Muscle layer of duodenum (tissue), 2 donors: ENCODE measurements at regions not wholly inside any gene's neighbourhood (a gene's known extent, or its start where the extent isn't known, plus 50 kb on each side); places are given as distances from the start of the nearest gene placed in this dataset.

Source experiments
- H3K27ac ChIP-seq: one replicate; pipeline ENCODE4 v1.7.0; 2013; ENCODE audit warnings: mild to moderate bottlenecking, low read length
- H3K27me3 ChIP-seq: one replicate; pipeline ENCODE4 v1.7.0; 2013; ENCODE audit warnings: low read depth, mild to moderate bottlenecking, control low read depth, low read length
- H3K36me3 ChIP-seq, 2 donors: one replicate each; pipeline ENCODE4 v1.7.0; 2013; ENCODE audit warnings: low read length in 2 of 2, control low read depth in 1 of 2, mild to moderate bottlenecking in 1 of 2; ENCODE audit not compliant: insufficient read depth in 2 of 2, control insufficient read depth in 1 of 2
- H3K4me1 ChIP-seq, 2 donors: one replicate each; pipeline ENCODE4 v1.7.0; 2013; ENCODE audit warnings: low read length in 2 of 2, mild to moderate bottlenecking in 2 of 2, control low read depth in 1 of 2, moderate library complexity in 1 of 2; ENCODE audit not compliant: insufficient read depth in 2 of 2, control insufficient read depth in 1 of 2
- H3K4me3 ChIP-seq, 2 donors: one replicate each; pipeline ENCODE4 v1.7.0; 2013; ENCODE audit warnings: low read length in 2 of 2, low read depth in 1 of 2, mild to moderate bottlenecking in 1 of 2
- H3K9me3 ChIP-seq, 2 donors: one replicate each; pipeline ENCODE4 v1.7.0; 2013; ENCODE audit warnings: low read length in 2 of 2, control low read depth in 1 of 2, mild to moderate bottlenecking in 1 of 2; ENCODE audit not compliant: control insufficient read depth in 1 of 2
- donor health status: healthy.

- H3K27ac ChIP-seq = no peak overlapping the region
- no peaks in the 10 kb centered on the region for H3K4me1 ChIP-seq
- no peaks in the 10 kb centered on the region for H3K27me3 ChIP-seq
- H3K4me3 ChIP-seq = no peak overlapping the region
- H3K9me3 ChIP-seq = no peaks in the 10 kb centered on the region
- H3K36me3 ChIP-seq = no peaks in the 10 kb centered on the region
Observed at GRCh38 chr6:23731609-23732008, 394.4 kb upstream of the NRSN1 start.

DNA sequence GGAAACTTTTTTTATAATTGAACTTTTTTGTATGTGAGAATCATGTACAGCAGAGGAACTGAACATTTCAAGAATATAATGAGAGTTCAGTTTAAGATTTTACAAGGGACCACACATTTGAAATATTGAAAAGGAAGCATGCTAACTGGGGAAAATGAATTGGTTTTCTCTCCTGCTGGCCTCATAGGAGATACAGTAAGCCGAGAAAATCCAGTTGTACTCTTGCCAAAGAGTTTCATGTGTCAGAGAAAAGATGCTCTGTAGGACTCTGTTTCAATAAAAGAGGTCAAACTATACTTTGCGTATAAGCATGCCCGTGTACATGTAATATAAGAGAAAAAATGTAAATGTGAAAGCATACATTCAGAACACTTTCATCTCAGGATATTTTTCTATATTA lies 393.5 kb upstream of the NRSN1 start:
- Histone ChIP-seq H3K4me1 (no peaks in the 10 kb centered on the region), H3K36me3 (no peaks in the 10 kb centered on the region), H3K27ac (no peak overlapping the region), H3K9me3 (no peaks in the 10 kb centered on the region), H3K27me3 (no peaks in the 10 kb centered on the region), H3K4me3 (no peak overlapping the region)

DNA sequence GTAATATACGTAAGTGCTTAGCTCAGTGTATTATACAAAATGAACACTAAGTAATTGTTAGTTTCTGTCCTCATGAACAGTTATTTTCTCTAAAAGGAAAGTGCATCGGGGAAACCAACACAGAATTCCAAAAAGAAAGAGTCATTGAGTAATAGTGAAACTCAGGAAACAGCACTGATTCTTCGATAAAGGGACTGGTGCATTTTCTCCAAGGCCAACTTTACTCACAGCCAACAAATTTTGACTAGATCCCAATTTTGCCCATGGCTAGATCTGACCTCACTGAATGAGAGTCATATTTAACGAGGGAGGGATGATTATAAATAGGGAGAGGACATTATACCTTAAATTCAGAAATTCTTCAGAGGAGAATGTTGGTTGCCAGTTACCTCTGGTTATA lies 390.9 kb upstream of the NRSN1 start:
- H3K4me3 ChIP-seq = no peak overlapping the region

DNA sequence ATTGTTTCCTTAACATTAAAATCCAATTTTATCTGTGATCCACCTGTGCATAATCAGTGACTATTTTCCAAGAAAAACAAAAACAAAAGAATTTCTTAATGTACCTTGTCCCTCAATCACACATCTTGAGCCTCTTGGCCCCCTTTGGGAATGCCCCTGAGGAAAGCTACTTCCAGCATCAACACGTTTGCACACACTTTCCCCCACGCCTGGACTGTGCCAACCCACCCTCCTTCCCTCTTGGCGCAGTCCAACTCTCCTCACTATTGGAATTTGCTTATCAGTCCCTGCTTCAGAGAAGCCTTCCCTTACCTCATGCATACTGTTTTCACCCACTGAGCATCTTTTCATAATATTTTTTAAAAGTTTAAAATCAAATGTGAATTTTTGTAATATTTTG lies 389.4 kb upstream of the NRSN1 start:
- no peaks in the 10 kb centered on the region for H3K27me3 ChIP-seq
- H3K9me3 ChIP-seq = no peaks in the 10 kb centered on the region
- no peaks in the 10 kb centered on the region for H3K4me1 ChIP-seq
- H3K27ac ChIP-seq = no peak overlapping the region
- no peak overlapping the region for H3K4me3 ChIP-seq
- H3K36me3 ChIP-seq = no peaks in the 10 kb centered on the region

More for the DNA sequence above, 390.9 kb upstream of the NRSN1 start:
- no peaks in the 10 kb centered on the region for H3K36me3 ChIP-seq
- no peaks in the 10 kb centered on the region for H3K4me1 ChIP-seq
- H3K27me3 ChIP-seq = no peaks in the 10 kb centered on the region
- no peak overlapping the region for H3K27ac ChIP-seq
- no peaks in the 10 kb centered on the region for H3K9me3 ChIP-seq

GRCh38 chr6:23747239-23747638 lies 378.8 kb upstream of the NRSN1 start:
- H3K36me3 ChIP-seq = no peaks in the 10 kb centered on the region
- H3K9me3 ChIP-seq = peaks cover 0 to 3% of the 10 kb centered on the region in 2 donors
- H3K4me1 ChIP-seq = no peaks in the 10 kb centered on the region
- no peak overlapping the region for H3K27ac ChIP-seq
- no peaks in the 10 kb centered on the region for H3K27me3 ChIP-seq
- no peak overlapping the region for H3K4me3 ChIP-seq

DNA sequence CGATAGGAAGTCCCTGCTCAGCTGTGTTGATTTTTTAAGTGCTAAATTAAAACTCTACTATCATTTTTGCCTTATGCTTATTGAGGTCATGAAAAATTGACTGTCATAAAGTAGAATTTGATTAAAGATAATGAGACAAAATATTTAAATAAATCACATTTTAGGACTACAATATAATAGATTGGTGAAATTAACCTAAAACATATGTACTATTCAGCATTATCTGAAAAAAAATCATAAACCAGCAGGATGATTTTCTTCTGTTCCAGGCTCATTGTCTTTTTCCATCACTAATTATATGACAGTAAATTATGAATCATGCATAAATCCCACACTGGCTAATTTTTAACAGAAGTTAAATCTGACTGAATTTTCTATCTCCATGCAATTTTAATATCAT lies 373.6 kb upstream of the NRSN1 start:
- Histone ChIP-seq H3K27ac (no peak overlapping the region), H3K4me1 (no peaks in the 10 kb centered on the region), H3K27me3 (no peaks in the 10 kb centered on the region), H3K4me3 (no peak overlapping the region), H3K36me3 (no peaks in the 10 kb centered on the region), H3K9me3 (no peaks in the 10 kb centered on the region)

- no peaks in the 10 kb centered on the region for H3K4me1 ChIP-seq
- no peaks in the 10 kb centered on the region for H3K36me3 ChIP-seq
- no peak overlapping the region for H3K4me3 ChIP-seq
- no peaks in the 10 kb centered on the region for H3K9me3 ChIP-seq
- no peaks in the 10 kb centered on the region for H3K27me3 ChIP-seq
- no peak overlapping the region for H3K27ac ChIP-seq
Observed at GRCh38 chr6:23754197-23754596, 371.8 kb upstream of the NRSN1 start.

DNA sequence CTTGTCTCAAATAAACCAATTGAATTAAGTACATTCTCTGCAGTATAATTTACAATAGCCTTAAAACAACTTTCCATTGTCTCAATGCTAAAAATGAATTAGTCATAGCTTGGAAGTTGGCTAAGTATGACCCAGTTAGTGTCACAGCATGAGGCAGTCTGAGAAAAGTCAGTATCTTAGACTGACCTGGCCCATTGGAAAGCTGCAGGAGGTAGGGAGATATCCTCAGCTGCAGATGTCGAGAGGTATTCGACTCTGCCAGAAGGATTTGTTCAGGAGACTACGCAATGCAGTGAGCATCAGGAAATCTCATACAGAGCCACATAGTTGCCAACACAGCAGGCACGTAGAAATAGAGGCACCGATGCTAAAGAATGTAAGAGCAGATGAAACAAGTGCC lies 350.9 kb upstream of the NRSN1 start:
- H3K27me3 ChIP-seq = no peaks in the 10 kb centered on the region
- no peaks in the 10 kb centered on the region for H3K4me1 ChIP-seq
- no peak overlapping the region for H3K4me3 ChIP-seq
- H3K27ac ChIP-seq = no peak overlapping the region
- no peaks in the 10 kb centered on the region for H3K36me3 ChIP-seq
- no peaks in the 10 kb centered on the region for H3K9me3 ChIP-seq

GRCh38 chr6:23783901-23784300 lies 342.1 kb upstream of the NRSN1 start:
- H3K9me3 ChIP-seq = no peaks in the 10 kb centered on the region
- no peak overlapping the region for H3K4me3 ChIP-seq
- H3K36me3 ChIP-seq = no peaks in the 10 kb centered on the region
- H3K27me3 ChIP-seq = no peaks in the 10 kb centered on the region
- no peak overlapping the region for H3K27ac ChIP-seq
- H3K4me1 ChIP-seq = peaks cover 0 to 8% of the 10 kb centered on the region in 2 donors

DNA sequence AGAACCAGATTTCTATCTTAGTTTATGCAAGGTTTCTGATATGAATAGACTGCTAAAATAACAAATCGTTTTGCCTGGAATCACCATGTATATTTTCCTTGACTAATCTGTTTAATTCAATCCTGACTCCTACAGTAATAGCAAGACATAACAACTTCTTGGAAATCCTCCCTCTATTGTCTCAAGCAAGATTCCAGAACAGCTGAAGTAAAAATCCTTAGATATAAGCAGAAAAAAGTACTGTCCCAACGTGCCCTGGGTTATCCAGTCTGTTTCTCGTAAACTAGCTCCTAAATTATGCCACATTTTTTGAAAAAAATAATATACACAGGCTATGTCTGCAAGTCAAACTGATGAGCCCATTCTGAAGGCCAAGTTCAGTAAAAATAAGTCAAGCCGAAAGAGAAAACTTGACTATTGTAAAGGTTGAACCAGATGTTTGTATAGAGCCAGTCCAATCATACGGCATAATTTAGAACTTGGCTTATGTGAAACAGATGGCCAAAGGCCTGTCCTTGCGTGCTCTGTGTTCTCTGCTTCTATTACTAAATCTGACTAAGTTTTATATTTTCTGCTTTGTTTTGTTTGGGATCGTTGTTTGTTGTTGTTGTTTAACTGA lies 341.6 kb upstream of the NRSN1 start:
- H3K27ac ChIP-seq = no peak overlapping the region
- no peak overlapping the region for H3K4me3 ChIP-seq
- H3K4me1 ChIP-seq = peaks cover 0 to 8% of the 10 kb centered on the region in 2 donors
- H3K27me3 ChIP-seq = no peaks in the 10 kb centered on the region
- no peaks in the 10 kb centered on the region for H3K36me3 ChIP-seq
- H3K9me3 ChIP-seq = no peaks in the 10 kb centered on the region

DNA sequence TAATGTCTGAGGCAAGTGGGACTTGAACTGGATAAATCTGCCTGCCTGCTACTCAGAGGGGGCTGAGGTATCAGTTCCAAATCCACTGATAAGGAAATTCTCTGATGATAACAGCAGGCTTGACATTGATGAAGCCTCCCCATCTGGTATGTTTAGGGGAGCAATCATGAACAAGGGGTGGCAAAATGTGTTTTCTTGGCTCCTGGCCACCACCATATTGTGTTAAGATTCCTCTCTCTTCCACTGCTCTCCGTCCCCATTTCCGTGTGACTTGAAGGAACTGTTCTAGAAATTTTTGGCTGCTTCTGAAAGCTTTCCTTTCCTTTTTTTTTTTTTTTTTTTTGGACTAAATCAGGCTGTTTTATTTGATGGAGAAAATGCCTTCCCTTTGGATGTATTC lies 335.3 kb upstream of the NRSN1 start:
- Histone ChIP-seq H3K4me3 (no peak overlapping the region), H3K36me3 (no peaks in the 10 kb centered on the region), H3K4me1 (no peaks in the 10 kb centered on the region), H3K9me3 (no peaks in the 10 kb centered on the region), H3K27me3 (no peaks in the 10 kb centered on the region), H3K27ac (no peak overlapping the region)

GRCh38 chr6:23797041-23797440 lies 329.0 kb upstream of the NRSN1 start:
- no peak overlapping the region for H3K4me3 ChIP-seq
- no peaks in the 10 kb centered on the region for H3K27me3 ChIP-seq
- no peaks in the 10 kb centered on the region for H3K4me1 ChIP-seq
- H3K27ac ChIP-seq = no peak overlapping the region
- no peaks in the 10 kb centered on the region for H3K36me3 ChIP-seq
- no peaks in the 10 kb centered on the region for H3K9me3 ChIP-seq
